Heart left ventricle (tissue), 16 donors: ENCODE measurements at regions not wholly inside any gene's neighbourhood (a gene's known extent, or its start where the extent isn't known, plus 50 kb on each side); places are given as distances from the start of the nearest gene placed in this dataset.

Experiments used
- ATAC-seq, 4 donors: fragments of 200-7000 bp; cut with Tn5 transposase; one replicate each; pipeline ENCODE4 v1.9.1; 2020 to 2022; ENCODE audit warnings: moderate library complexity in 4 of 4, mild to moderate bottlenecking in 3 of 4, moderate number of reproducible peaks in 1 of 4
- DNase-seq, 5 donors: peaks; one replicate each; pipeline ENCODE4 v3.0.0-alpha.2; 2020
- H3K27ac ChIP-seq, 12 donors: fragments of 200-600 bp; sonication (generic) in 4 of 12; one replicate each; pipeline versions ENCODE4 v1.5.0 to v1.8.0; 2016 to 2022; ENCODE audit warnings: mild to moderate bottlenecking in 2 of 12
- H3K27me3 ChIP-seq, 9 donors: fragments of 200-600 bp; sonication (generic) in 2 of 9; one replicate each; pipeline versions ENCODE4 v1.5.1 to v1.8.0; 2016 to 2022; ENCODE audit warnings: mild to moderate bottlenecking in 3 of 9
- H3K36me3 ChIP-seq, 9 donors: fragments of 200-600 bp; sonication (generic) in 2 of 9; one replicate each; pipeline versions ENCODE4 v1.5.0 to v1.8.0; 2018 to 2022; ENCODE audit warnings: mild to moderate bottlenecking in 2 of 9
- H3K4me1 ChIP-seq, 12 donors: fragments of 200-600 bp; sonication (generic) in 4 of 12; one replicate each; pipeline versions ENCODE4 v1.5.0 to v1.8.0; 2016 to 2022; ENCODE audit warnings: mild to moderate bottlenecking in 3 of 12
- H3K4me3 ChIP-seq, 12 donors: fragments of 200-600 bp; sonication (generic) in 4 of 12; one replicate each; pipeline versions ENCODE4 v1.5.0 to v1.8.0; 2017 to 2022; ENCODE audit warnings: mild to moderate bottlenecking in 9 of 12, moderate library complexity in 4 of 12
- H3K9me3 ChIP-seq, 12 donors: fragments of 200-600 bp; sonication (generic) in 4 of 12; one replicate each; pipeline versions ENCODE4 v1.5.0 to v1.8.0; 2016 to 2022; ENCODE audit warnings: mild to moderate bottlenecking in 1 of 12
- CTCF ChIP-seq, 12 donors: fragments of 200-600 bp; sonication (generic) in 4 of 12; IDR thresholded peaks; one replicate each; pipeline versions ENCODE4 v1.5.0 to v1.8.0; 2018 to 2022; ENCODE audit warnings: antibody characterized with exemption in 12 of 12, mild to moderate bottlenecking in 5 of 12
- POLR2A ChIP-seq, 2 donors: fragments of 450-650 bp; IDR thresholded peaks; one replicate each; pipeline ENCODE4 v1.6.1; 2017; ENCODE audit warnings: antibody characterized with exemption in 2 of 2, mild to moderate bottlenecking in 2 of 2, moderate library complexity in 2 of 2
- WGBS, 4 donors: extraction: QIAGEN DNeasy Blood & Tissue Kit in 2 of 4; methylation state at CpG; one replicate each; pipeline versions ENCODE4 v1.1.5 to v1.1.7; 2013 to 2018; 5-methylcytosine and 5-hydroxymethylcytosine counted together
- intact Hi-C, 10 donors: fragments of 100-400 bp; cut with DNase I; formaldehyde crosslinking; loops; one replicate each; pipeline versions ENCODE4 v1.11.1 to v1.14.2; 2022
- donor health status: ischemic (EF 13 %, LVEDD 7.1; RV severe dilation, severe dysfunction).
- donor health status: healthy with polysubstance abuse.
- donor health status: DM: no; HTN: yes; CAD: no.
- donor health status: DM: no; HTN: no; CAD: no.
- donor health status: ischemic (EF 25% LVEDD 6.9; RV normal size, moderate dysfunction).
- donor health status: ischemic (EF 25% LVEDD 5.7; RV mildly dilated, moderate dysfunction).
- donor health status: healthy.
- donor health status: DM: yes; HTN: yes; CAD: no.
- donor health status: ischemic (EF 35%, LVEDD 5.7; RV mildly dilated, moderate dysfunction).
- donor health status: nonischemic (EF 11% LVEDD 7.7; RV severe dilation, severe dysfunction).
- donor health status: DM: yes; HTN: yes; CAD: no.
- donor health status: PGD.
- donor health status: ischemic (EF 29% LVEDD 5.4; RV normal size, mild dysfunction).
- donor health status: nonischemic (EF 23%, LVEDD 6.1; RV moderate dilation, normal function).

DNA sequence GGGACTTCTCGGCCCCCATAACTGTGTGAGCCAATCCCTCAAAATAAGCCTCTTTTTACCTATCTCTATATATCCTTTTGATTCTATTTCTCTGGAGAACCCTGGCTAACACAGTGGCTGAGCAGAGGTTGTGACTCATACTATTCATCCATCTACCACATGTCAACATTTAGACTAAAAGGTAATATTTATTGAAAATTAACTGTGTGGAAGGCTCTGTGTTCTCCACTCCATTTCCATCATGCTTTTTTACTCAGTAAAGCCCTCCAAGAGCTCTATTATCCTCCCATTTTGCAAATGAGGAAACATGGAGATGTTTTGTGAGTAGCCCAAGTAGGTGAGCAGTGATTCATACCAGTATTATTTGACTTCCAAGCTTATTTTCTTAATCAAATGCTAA lies 217.9 kb upstream of the DCBLD2 start:
- intact Hi-C loops: no loop called here
- 88 to 97% (median 91%) methylated on average over 1 of the region's 1 CpG for WGBS, 4 donors

GRCh38 chr3:99118381-99118780 lies 216.9 kb upstream of the DCBLD2 start:
- no peak for ATAC-seq
- DNase-seq: no peak
- Histone ChIP-seq H3K4me1 (no peaks in the 10 kb centered on the region), H3K36me3 (no peaks in the 10 kb centered on the region), H3K27ac (no peak overlapping the region), H3K27me3 (no peaks in the 10 kb centered on the region), H3K9me3 (peaks cover 0 to 15% (median 0%) of the 10 kb centered on the region in 12 donors), H3K4me3 (no peak overlapping the region)
- intact Hi-C loops: no loop called here
- TF ChIP-seq CTCF (IDR thresholded peaks at IDR 0.05): no peak
- 0 to 34% (median 14%) methylated on average over 1 of the region's 1 CpG for WGBS, 4 donors

More for the DNA sequence above, 217.9 kb upstream of the DCBLD2 start:
- Histone ChIP-seq H3K4me1 (no peaks in the 10 kb centered on the region), H3K27me3 (no peaks in the 10 kb centered on the region), H3K9me3 (peaks cover 0 to 5% (median 0%) of the 10 kb centered on the region in 12 donors), H3K27ac (no peak overlapping the region), H3K4me3 (no peak overlapping the region), H3K36me3 (no peaks in the 10 kb centered on the region)
- no peak for ATAC-seq
- no peak for TF ChIP-seq CTCF (IDR thresholded peaks at IDR 0.05)
- TF ChIP-seq POLR2A (IDR thresholded peaks at IDR 0.05): no peak
- no peak for DNase-seq

GRCh38 chr3:99114565-99115291 lies 213.2 kb upstream of the DCBLD2 start:
- no peaks in the 10 kb centered on the region for H3K27me3 ChIP-seq
- TF ChIP-seq POLR2A (IDR thresholded peaks at IDR 0.05): no peak
- peak in 2 of 12 donors; percentile 10 to 12 for TF ChIP-seq CTCF (IDR thresholded peaks at IDR 0.05)
- no peak overlapping the region for H3K4me3 ChIP-seq
- intact Hi-C loops: no loop called here
- H3K9me3 ChIP-seq: peaks cover 0 to 15% (median 0%) of the 10 kb centered on the region in 12 donors
- ATAC-seq (no peak), DNase-seq (no peak)
- no peak overlapping the region for H3K27ac ChIP-seq
- no peaks in the 10 kb centered on the region for H3K36me3 ChIP-seq
- no peaks in the 10 kb centered on the region for H3K4me1 ChIP-seq
- 66 to 78% (median 77%) methylated on average over 8 to 9 of the region's 9 CpGs for WGBS, 4 donors

DNA sequence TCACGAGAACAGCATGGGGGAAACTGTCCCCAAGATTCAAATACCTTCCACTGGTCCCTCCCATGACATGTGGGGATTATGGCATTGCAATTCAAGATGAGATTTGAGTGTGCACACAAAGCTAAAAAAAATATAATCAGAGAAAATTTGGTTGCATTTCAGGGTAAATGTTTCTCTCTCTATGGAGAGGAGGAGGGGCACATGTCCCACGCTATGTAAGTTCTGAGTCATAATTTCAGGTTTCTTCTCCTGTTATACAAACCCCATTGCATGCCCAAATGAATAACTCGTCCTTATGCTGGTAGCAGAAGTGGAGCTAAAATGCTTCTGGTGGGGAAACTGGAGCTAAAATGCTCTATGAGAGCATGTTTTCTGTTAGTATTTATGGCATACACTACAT lies 209.7 kb upstream of the DCBLD2 start:
- Histone ChIP-seq H3K36me3 (no peaks in the 10 kb centered on the region), H3K9me3 (peaks cover 0 to 15% (median 0%) of the 10 kb centered on the region in 12 donors), H3K4me1 (peaks cover 0 to 10% (median 0%) of the 10 kb centered on the region in 12 donors), H3K27ac (no peak overlapping the region), H3K27me3 (no peaks in the 10 kb centered on the region), H3K4me3 (no peak overlapping the region)
- DNase-seq (no peak), ATAC-seq (no peak)
- TF ChIP-seq POLR2A (IDR thresholded peaks at IDR 0.05): no peak
- TF ChIP-seq CTCF (IDR thresholded peaks at IDR 0.05): no peak
- WGBS, 4 donors: 75 to 81% (median 78%) methylated on average over 3 of the region's 3 CpGs
- intact Hi-C loops: no loop called here
